Activated naive CD4-positive, alpha-beta T cell treated with anti-CD3 and anti-CD28 coated beads, Interleukin-2, amount 50 U/mL, for 16 hours (primary cell): ENCODE measurements at regions not wholly inside any gene's neighbourhood (a gene's known extent, or its start where the extent isn't known, plus 50 kb on each side); places are given as distances from the start of the nearest gene placed in this dataset.

Source experiments
- DNase-seq: peaks from one replicate; pipeline ENCODE4 v3.0.0-alpha.2; 2020

GRCh38 chr18:45119876-45120275, 439.2 kb downstream of the SETBP1 start:
- DNase-seq, result no peak

- no peak for DNase-seq
These were observed 440.5 kb downstream of the SETBP1 start for GRCh38 chr18:45121146-45121545.

- no peak for DNase-seq
These were observed 441.8 kb downstream of the SETBP1 start for GRCh38 chr18:45122506-45122905.

- no peak for DNase-seq
These were observed 446.7 kb downstream of the SETBP1 start for GRCh38 chr18:45127405-45127804.

GRCh38 chr18:45133276-45133675, 452.6 kb downstream of the SETBP1 start:
- no peak for DNase-seq

- no peak for DNase-seq
These were observed 455.8 kb downstream of the SETBP1 start for GRCh38 chr18:45136381-45137086.

- DNase-seq, result no peak
These were observed 456.4 kb downstream of the SETBP1 start for GRCh38 chr18:45137087-45137419.

GRCh38 chr18:45139478-45139877, 458.8 kb downstream of the SETBP1 start:
- no peak for DNase-seq

- no peak for DNase-seq
These were observed 462.2 kb downstream of the SETBP1 start for GRCh38 chr18:45142868-45143267.

- no peak for DNase-seq
These were observed 465.6 kb upstream of the SLC14A2 start for GRCh38 chr18:45149712-45150111.

GRCh38 chr18:45151645-45152044, 463.6 kb upstream of the SLC14A2 start:
- DNase-seq, result no peak

- DNase-seq, result no peak
These were observed 459.8 kb upstream of the SLC14A2 start for GRCh38 chr18:45155526-45155925.

GRCh38 chr18:45156946-45157345, 458.3 kb upstream of the SLC14A2 start:
- DNase-seq, result no peak

- no peak for DNase-seq
These were observed 457.7 kb upstream of the SLC14A2 start for GRCh38 chr18:45157576-45157975.

- DNase-seq, result no peak
These were observed 453.4 kb upstream of the SLC14A2 start for GRCh38 chr18:45161850-45162249.

- DNase-seq, result no peak
These were observed 451.4 kb upstream of the SLC14A2 start for GRCh38 chr18:45163871-45164270.

- DNase-seq, result no peak
These were observed 450.7 kb upstream of the SLC14A2 start for GRCh38 chr18:45164551-45164950.

- no peak for DNase-seq
These were observed 450.0 kb upstream of the SLC14A2 start for GRCh38 chr18:45165176-45165713.

- no peak for DNase-seq
These were observed 449.4 kb upstream of the SLC14A2 start for GRCh38 chr18:45165871-45166270.

- DNase-seq, result no peak
These were observed 448.9 kb upstream of the SLC14A2 start for GRCh38 chr18:45166341-45166835.

- no peak for DNase-seq
These were observed 448.3 kb upstream of the SLC14A2 start for GRCh38 chr18:45166836-45167551.

- DNase-seq, result no peak
These were observed 447.5 kb upstream of the SLC14A2 start for GRCh38 chr18:45167631-45168280.

GRCh38 chr18:45168866-45169600, 446.2 kb upstream of the SLC14A2 start:
- no peak for DNase-seq
